ENCODE measurements at regions not wholly inside any gene's neighbourhood (a gene's known extent, or its start where the extent isn't known, plus 50 kb on each side); places are given as distances from the start of the nearest gene placed in this dataset.
"Not testable (repeated sequence)": the region's sequence is repeated elsewhere in the genome, so short reads cannot be mapped to it uniquely, and the experiment has no call there.

DNA sequence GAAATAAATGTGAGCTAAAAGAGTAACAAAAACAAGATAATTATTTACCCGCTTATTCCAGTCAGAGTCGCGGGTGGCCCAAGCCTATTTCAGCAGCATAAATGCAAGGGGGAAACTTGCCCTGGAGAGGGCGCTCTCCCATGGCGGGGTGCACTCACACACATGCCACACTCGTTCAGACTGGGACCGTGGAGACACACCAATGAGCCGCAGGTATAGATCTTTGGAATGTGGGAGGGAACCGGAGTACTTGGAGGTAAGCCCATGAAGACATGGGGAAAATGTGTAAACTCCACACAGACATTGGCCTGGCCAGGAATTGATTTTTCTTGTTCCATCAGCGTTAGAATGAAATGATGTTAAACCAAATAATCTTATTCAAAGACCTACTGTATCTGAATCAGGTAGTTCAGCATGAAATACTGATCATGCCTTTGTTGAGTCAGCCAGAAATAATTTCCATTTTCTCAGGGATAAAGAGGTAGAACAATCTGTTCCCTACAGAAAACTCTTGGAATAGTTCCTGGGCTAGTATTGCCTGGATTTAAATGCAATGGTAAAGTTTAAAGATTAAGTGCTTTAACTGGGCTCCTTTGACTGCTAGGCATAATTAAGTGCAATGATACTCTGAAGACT lies 191.5 kb downstream of the MCHR2 start:
- DNase-seq (ENCODE audit: low read depth) = no peak

DNA sequence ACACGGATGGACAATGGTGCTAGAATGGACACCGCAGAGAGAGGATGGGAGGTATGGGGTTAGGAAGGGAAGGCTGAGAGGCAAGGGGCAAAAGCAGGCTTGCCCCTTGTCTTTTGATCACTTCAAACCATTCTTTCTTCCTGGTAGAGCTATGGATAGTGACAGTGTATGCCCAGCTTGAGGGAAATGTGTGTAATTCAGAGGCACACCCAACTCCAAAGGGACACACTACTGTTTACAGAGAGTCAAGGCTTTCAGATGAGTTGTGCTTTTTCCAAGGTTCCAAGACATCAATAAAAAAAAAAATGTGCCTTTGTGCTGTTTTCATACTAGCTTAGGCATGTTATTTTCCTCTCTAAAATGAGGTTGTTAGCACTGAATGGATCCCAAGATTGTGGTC lies 185.0 kb downstream of the MCHR2 start:
- DNase-seq (ENCODE audit: low read depth) = no peak

DNA sequence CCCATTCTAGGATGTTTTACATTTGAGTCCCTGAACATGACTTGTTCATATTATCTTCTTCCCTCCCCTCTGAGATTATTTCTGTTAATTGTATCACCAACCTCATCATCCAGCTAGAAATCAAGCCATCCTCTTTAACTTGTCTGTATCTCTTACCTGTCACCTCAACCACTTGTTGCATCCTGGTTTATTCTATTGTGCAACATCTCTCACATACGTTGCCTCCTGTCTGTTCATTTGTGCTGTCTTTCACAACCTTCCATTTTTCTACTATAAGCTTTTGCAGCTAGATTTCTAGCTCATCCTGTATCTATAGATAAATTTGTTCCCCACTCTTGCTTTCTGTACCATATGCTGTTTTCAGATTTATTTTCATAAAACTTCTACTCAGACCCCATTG lies 183.7 kb downstream of the MCHR2 start:
- DNase-seq (ENCODE audit: low read depth) = no peak

DNA sequence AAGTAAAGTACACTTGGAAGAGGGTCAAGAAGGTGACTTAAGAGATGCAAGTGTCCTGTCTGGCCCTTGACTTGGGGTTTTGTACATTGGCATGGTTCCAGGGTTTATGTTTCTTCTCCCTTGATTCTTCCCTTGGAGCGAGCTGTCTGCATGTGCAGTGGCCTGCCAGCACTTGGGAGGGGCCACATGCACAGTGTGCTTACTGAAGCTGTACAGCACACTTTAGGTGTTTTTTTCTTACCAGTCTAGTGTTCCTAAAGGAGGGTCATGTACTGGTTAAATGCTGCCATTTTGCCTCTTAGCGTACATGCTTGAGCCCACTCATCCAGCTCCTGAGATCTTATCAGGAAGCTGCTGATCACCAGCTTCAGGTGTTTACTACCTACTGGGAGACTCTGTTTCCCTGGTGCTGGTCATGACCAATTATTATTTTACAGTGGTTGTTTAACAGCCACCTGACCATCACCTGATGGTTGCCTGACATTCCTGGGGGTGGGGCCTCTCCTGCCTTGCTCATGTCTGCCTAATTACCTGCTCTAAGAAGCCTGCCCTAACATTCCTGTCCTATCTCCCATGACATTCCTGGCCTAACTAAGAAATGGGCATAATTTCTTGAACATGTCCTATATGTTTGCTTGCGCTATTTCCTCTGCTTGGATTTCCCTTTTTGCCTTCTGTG lies 182.9 kb downstream of the MCHR2 start:
- DNase-seq (ENCODE audit: low read depth) = no peak

DNA sequence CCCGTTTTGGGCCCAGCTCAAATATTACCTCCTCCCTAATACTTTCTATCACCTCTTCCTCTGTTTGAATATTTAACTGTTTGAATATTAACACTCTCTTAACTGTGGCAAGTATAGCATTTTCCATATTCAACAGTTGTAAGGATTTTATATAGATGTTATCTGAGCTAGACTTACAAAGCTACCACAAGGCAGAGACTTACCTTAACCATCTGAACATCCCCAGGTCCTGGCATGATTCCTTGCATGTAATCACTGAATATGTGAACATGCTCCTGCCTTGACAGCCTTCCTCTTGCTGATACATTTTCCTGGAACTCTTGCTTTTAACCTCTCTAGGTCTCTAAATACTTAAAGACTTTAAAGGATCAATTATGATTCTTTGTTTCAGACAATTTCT lies 182.4 kb downstream of the MCHR2 start:
- DNase-seq (ENCODE audit: low read depth) = no peak

DNA sequence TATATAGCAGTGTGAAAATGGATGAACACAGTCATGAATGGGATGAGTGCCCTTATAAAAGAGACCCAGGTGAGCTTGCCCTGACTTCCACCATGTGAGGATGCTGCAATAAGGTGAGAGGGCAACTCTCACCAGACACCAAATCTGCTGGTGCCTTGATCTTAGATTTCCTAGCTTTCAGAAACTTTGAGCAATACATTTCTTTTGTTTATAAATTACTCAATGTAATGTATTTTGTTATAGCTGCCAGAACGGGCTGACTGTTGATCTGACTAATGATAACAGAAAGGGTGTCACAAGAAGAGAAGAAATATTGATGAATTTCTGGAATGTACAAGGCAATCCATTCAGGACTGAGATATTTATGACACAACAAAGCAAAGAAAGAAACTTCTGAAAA lies 180.5 kb downstream of the MCHR2 start:
- no peak for DNase-seq (ENCODE audit: low read depth)

DNA sequence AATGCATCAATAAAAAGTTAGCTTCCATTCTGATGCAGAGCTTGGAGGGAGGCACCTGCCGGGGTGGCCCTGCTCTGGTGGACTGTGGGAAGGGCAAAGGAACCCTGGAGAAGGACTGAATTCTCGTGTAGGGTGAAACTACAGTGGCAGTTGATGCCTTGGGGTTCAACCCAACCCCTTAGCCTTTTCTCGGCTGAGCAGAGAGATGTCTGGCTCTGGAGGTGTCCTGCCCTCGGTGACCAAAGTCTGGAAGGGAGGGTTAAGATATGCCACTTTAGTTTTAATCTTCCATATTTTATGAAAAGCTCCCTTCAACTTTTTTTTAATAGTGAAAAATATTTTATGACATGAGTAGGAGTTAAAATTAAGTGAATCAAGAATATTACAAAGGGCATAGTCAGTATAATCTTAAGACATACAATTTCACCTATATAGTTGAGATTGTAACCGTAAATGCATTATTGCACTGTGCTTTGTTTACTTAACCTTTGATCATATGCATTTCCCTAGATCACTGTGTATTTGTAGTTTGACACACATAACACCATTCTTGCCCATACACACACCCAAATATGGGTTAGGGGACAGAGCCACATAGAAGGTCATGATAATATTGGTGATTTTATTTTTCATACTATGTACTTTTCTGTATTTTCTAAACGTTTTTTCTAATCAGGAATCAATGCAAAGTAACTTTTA lies 179.6 kb downstream of the MCHR2 start:
- no peak for DNase-seq (ENCODE audit: low read depth)

DNA sequence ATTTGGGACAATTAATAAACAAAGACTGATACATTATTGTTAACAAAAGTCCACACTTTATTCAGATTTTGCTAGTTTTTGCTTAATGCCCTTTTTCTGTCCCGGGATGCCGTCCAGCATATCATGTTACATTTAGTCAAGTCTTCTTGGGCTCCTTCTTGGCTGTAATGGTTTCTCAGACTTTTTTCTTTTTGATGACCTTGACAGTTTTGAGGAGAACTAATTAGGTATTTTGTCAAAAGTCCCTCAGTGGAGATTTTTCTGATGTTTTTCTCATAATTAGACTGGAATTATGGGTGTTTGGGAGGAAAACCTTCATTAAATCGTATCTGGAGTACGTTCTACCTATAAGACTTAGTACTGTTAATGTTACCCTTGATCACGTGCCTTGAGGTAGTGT lies 177.2 kb downstream of the MCHR2 start:
- no peak for DNase-seq (ENCODE audit: low read depth)

DNA sequence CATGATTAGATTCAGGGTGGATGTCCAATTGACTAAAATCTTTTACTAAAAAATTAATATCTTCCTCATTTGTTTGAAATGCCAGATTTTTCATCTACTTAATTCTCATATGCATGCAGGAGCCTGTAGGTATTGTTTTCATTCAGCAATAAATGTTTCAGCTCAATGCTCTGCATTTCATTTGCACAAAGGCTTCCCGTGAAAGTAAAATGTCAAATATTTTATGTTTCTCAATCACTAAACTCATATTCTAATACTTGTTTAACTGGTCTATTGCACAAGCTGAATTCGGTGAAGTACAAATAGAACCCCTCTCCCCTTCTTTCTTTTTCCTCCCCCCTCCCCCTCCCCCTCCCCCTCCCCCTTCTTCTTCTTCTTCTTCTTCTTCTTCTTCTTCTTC lies 175.9 kb downstream of the MCHR2 start:
- no peak for DNase-seq (ENCODE audit: low read depth)

DNA sequence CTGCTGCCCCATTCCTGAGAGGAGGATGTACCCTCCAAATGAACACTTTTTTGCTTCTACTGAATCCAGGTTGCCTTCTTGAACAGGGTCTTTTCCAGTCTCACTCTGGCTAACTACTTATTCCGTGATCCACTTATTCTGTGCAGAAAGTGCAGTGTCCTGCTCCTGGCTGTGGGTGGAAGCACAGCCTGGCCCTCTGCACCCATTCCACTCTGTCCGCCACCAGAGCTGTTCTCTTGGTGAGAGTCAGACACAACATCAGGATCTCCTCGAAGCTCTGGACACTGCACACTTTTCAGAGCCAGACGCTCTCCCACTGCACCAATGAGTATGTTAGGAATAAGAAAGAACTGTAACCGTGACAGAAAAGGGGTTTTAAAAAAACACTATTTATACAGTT lies 174.2 kb downstream of the MCHR2 start:
- DNase-seq (ENCODE audit: low read depth) = no peak

DNA sequence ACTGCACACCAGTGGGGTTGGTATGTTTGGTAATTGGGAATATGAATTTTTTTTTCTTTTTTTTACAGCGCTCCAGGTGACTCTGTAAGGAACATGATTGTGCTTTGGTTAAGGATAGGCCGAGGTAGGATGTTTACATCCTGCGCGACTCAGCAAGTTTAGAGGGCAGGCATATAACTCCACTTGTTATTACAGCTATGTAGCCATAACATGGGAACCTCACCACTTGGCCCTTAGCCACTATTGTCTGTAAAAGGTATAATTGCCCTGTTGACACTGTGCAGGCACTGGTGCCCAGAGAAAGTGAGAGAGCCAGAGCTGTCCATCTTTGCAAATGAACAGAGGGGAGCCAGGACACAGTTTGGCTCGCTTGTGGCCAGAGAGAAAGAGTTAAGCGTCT lies 172.9 kb downstream of the MCHR2 start:
- DNase-seq (ENCODE audit: low read depth) = no peak

DNA sequence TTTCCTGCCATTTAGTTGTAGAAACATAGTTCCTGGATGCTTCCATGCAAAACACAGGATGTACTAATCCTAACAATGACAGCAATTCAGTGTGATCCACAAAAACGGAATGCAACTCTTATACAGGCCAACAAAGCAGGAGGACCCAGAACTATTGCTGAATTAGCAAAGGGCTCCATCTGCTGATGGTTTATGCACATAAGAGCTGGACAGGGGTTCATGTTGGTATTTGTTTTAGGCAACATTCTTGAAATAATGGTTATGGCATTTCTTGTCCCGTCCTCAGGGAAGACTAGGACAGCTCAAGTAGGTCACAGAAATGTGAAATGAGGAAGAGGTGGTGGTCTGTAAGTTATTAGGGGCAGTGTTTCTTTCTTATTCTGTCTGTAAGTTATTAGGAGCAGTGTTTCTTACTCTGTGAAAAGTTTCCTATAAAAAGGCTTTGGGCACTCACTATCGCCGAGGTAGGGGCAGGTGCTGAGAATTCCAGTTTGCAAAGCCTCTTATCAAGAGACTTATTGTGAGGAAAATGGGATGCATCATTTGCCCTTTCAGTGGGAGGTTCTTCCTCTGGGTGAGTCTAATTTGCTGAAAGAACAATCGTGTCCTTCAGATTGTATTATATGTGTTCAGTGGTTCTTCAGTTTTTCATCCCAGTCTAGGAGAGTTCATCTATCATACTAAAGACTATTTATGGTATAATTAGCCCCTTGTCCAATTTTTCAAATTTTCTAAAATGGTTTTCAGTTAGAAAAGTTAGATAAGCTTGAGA lies 171.1 kb downstream of the MCHR2 start:
- DNase-seq (ENCODE audit: low read depth) = peak; percentile 49

DNA sequence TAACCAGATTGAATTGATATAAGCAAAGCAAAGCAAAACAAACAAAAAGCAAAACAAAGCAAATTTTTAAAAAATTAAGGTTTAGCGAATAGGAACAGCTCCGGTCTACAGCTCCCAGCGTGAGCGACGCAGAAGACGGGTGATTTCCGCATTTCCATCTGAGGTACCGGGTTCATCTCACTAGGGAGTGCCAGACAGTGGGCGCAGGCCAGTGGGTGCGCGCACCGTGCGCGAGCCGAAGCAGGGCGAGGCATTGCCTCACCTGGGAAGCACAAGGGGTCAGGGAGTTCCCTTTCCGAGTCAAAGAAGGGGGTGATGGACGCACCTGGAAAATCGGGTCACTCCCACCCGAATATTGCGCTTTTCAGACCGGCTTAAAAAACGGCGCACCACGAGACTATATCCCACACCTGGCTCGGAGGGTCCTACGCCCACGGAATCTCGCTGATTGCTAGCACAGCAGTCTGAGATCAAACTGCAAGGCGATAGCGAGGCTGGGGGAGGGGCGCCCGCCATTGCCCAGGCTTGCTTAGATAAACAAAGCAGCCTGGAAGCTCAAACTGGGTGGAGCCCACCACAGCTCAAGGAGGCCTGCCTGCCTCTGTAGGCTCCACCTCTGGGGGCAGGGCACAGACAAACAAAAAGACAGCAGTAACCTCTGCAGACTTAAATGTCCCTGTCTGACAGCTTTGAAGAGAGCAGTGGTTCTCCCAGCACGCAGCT lies 170.3 kb downstream of the MCHR2 start:
- not testable (repeated sequence) for DNase-seq (ENCODE audit: low read depth)

DNA sequence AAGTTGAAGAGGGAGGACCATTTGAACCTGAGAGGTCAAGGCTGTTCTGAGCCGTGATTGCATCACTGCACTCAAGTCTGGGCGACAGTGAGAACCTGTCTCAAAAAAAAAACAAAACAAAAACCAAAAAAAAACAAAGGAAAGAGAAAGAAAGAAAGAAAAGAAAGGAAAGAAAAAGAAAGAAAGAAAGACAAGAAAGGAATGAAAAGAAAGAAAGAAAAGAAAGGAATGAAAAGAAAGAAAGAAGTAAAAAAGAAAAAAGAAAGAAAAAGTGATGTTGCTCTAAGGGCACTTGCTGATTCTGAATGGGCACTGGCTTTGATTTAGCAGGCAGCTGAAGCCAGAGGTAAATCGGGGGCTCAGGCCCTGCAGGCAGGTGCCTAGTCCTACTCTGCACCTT lies 161.0 kb downstream of the MCHR2 start:
- DNase-seq (ENCODE audit: low read depth) = no peak

DNA sequence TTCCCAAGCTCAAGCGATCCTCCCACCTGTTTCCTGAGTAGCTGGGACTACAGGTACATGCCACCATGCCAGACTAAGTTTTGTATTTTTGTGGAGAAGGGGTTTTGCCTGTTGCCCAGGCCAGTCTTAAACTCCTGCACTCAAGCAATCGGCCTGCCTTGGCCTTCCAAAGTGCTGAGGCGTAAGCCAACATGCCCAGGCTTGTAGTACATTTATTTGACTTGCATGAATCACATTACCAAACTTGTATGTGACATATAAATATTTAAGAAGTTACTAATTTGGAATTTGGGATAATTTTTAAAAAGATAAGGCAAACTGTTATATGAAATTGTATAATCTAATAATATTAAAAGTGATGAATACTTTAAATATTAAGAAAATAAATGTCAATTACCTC lies 157.6 kb downstream of the MCHR2 start:
- no peak for DNase-seq (ENCODE audit: low read depth)

DNA sequence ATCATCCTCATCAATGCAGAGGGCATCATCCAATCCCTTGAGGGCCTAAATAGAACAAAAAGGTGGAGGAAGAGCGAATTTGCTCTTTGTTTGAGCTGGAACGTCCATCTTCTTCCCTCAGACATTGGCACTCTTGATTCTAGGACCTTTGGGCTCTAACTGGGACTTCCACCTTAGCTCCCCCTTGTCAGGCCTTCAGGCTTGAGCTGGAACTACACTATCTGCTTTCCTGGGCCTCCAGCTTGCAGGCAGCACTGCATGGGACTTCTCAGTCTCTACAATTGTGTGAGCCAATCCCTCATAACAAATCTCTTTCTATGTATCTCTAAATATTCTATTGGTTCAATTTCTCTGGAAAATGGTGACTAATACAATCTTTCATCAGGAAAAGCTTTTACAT lies 155.4 kb downstream of the MCHR2 start:
- DNase-seq (ENCODE audit: low read depth) = no peak

DNA sequence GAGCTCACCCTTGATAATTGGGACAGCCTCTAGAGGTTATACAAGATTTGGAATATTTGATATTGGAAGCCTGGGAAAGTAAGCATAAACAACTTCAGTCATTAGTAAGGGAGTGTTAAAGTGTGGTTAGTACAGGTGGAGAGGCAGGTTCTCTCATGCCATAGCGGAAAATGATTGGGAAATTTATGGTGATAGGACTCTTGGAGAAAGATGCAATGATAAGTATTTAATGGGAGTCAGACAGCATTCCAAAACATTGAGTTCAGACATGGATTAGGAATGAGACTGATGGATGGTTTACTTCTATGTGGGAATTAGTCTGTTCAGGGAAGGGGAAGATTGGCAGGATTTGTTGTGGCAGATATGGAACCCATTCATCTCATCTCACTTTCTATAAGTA lies 152.7 kb downstream of the MCHR2 start:
- no peak for DNase-seq (ENCODE audit: low read depth)

DNA sequence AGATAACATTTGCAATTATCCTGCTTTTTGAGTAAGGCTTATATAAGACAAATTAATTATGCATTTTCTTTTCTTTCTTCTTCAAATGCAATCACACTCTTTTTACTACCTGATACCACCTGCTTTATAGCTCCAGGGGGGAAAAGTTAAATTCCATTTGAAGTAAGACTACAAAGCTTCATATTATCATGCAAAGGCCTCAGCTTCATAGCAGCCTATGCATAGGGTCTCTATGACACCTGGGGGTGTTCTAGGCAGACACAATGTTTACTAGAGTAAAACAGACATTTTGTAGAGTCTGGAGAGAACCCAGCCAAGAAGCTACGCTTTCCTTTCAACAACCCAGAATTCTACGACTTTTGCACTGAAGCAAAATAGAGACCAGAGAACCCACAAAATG lies 148.0 kb downstream of the MCHR2 start:
- no peak for DNase-seq (ENCODE audit: low read depth)

DNA sequence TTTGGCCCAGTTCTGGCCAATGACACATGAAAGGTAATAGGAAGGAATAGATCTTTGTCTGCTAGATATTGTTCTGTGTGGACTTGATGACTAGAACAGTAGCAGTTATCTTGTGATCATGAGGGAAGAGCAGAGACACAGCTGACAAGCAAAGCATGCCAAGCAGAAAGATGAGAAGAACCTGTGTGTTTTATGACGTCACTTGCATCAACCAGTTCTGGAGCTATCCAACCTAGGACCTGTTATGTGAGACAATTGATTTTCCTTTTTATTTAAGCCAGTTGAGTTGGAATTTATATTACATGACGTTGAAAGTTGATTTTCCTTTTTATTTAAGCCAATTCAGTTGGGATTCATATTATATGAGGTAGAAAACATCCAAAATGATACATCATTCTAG lies 143.2 kb downstream of the MCHR2 start:
- no peak for DNase-seq (ENCODE audit: low read depth)

DNA sequence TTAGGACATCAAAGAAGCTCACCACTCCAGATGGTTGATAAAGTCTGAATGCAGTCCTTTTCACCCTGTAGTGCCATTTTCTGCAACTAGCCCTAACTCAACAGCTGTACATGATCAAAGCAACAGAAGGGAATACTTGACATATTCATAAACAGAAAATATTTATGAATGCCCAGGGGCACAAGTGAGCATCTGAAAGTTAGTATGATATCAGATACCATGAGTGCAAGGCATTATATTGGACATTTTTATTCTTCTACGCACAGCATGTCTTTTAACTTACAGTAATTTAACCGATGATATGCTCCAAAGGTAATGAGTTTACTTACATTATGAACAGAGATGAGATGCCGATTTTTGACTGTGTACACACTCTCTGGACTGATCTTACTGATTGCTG lies 142.0 kb downstream of the MCHR2 start:
- DNase-seq (ENCODE audit: low read depth) = no peak

DNA sequence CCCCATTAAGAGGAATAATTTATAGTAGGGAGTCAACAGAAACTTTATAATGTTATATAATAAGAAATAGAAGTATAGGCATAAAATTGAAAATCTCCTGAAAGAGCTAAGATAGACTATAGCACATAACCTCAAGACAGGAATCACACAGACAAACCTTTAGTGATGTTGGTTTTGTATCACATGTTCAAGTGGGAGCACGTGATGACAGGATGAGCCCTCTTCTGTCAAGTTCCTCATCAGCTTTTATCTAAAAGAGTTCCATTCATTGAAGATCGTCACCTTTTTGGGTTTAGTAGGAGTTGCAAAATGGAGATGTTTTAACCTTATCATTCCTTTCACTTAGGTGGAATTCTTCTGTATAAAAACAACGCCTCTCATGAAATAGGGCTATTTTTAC lies 127.0 kb downstream of the MCHR2 start:
- no peak for DNase-seq (ENCODE audit: low read depth)

All from M059J (cell line).